UCSD-AML1 (cell line): ENCODE measurements at regions not wholly inside any gene's neighbourhood (a gene's known extent, or its start where the extent isn't known, plus 50 kb on each side); places are given as distances from the start of the nearest gene placed in this dataset.

Experiments
- DNase-seq: peaks from one replicate; lab custom pipeline; 2025; ENCODE audit not compliant: unreplicated experiment; lab: John Stamatoyannopoulos, UW

DNA sequence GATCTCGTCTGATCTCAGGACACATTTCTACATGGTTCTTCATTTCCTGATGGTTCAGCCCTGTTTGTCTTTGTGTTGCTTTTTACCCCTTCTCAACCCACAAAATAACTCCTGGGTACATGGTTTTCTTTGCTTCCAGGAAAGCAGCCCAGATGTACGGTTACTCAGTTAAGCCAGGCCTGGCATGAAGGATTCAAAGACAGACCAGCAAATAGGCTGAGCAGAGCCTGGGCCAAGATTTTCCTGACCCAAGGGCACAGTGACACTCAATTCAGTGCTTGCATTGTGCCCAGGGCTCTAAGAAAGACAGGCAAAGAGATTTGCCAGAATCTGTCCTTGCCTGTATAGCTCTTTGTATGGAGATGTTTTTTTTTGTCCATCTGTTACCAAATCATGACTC, 340.8 kb upstream of the KIAA1217 start:
- no peak for DNase-seq

GRCh38 chr10:23869548-23869947, 339.4 kb upstream of the KIAA1217 start:
- no peak for DNase-seq

DNA sequence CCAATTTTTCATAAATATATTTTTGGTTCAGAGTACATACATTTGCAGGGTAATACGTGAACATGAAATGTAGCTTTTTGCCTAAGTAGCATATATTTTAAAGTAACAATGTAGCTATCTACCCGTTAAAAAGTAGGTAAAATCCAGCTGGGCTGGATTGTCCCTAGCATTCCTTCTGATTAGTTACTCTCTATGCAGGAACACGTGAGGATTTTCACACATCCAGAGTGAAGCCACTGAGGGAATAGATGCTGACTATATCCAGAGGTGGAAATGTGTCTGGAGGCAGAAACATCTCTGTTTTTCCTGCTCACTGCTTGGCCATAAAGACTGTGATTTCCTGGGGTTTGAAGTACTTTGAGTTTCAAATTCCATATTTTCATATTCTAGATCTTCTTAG, 338.9 kb upstream of the KIAA1217 start:
- no peak for DNase-seq

- peak; percentile 54 for DNase-seq
These were observed 338.0 kb upstream of the KIAA1217 start for GRCh38 chr10:23870651-23871610.

DNA sequence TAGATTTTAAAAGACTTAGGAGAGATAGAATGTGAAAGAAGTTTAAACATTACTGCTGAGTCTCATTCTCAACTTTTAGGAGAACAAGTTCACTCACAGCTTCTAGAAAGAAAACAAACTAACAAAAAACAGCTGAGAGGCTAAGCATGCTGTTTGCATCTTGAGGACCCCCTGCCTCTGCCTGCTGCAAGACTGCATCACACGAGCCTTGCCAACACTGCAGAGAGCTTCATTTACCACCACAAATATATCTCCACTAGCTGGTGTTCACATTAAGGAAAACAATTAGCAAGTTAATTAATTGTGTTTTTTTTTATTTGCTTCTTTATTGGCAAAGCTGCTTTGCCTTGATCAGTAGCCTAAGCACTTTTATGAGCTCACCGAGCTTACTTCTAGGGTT, 336.6 kb upstream of the KIAA1217 start:
- no peak for DNase-seq

- no peak for DNase-seq
These were observed 331.1 kb upstream of the KIAA1217 start for GRCh38 chr10:23877791-23878320.

- DNase-seq = no peak
These were observed 324.3 kb upstream of the KIAA1217 start for GRCh38 chr10:23884670-23885069.

GRCh38 chr10:23885853-23886252, 323.1 kb upstream of the KIAA1217 start:
- DNase-seq = no peak

DNA sequence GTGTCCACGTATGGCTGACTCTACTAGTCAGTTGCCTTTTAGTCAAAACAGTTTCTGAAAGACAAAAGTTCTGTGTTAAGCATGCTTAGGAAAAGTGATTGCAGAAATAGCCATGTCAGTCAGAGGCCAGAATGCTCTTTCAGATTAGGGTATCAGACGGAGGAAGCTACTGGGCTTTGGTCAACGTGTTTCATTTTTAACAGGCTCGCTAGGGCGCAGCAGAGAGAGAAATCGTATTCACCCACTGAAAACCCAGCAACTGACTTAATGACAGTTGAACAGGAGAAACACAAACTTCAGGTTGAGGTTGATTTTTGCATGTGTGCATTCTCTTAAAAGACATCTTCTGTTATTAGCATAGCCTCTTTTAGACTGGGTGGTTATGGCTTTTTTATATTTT, 322.6 kb upstream of the KIAA1217 start:
- no peak for DNase-seq

DNA sequence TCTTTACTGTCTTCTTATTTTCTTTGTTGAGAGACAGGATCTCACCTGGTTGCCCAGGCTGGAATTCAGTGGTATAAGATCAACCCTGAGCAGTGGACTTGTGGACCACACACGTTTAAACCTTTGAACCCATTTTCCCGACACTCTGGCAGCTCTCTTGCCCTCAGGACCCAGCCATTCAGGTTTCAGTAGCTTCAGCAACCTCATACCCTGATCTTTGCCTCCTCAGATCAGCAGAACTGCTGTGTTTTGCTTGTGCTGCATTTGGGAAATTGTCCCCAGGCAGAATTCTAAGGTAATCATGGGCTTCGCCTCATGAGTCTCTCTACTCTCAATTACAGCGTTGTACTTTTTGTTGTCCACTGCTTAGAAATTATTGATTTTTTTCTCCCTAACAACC, 317.6 kb upstream of the KIAA1217 start:
- DNase-seq = no peak

DNA sequence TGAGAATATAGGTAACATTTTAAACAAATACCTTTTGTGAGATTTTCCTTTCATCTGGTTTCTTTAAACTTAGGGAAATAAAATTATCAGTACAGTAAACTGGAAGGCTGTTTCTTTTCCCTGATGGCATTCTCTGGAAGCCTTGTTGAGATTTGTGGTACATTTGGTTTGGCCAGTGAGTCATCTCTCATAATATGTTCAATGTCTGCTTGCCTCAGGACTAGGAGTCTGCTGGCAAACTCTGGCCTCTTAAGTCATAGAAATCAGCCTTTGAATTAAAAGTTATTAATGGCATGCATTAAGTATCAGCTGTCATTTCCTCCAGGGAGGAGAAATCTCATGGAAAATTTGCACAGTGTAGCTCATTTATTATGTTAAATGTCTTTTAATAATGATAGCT, 316.6 kb upstream of the KIAA1217 start:
- DNase-seq = no peak

GRCh38 chr10:23897267-23897666, 311.7 kb upstream of the KIAA1217 start:
- DNase-seq = no peak

GRCh38 chr10:23897861-23898260, 311.1 kb upstream of the KIAA1217 start:
- no peak for DNase-seq

GRCh38 chr10:23899166-23899565, 309.8 kb upstream of the KIAA1217 start:
- no peak for DNase-seq

- DNase-seq = no peak
These were observed 298.6 kb upstream of the KIAA1217 start for GRCh38 chr10:23910291-23910690.

DNA sequence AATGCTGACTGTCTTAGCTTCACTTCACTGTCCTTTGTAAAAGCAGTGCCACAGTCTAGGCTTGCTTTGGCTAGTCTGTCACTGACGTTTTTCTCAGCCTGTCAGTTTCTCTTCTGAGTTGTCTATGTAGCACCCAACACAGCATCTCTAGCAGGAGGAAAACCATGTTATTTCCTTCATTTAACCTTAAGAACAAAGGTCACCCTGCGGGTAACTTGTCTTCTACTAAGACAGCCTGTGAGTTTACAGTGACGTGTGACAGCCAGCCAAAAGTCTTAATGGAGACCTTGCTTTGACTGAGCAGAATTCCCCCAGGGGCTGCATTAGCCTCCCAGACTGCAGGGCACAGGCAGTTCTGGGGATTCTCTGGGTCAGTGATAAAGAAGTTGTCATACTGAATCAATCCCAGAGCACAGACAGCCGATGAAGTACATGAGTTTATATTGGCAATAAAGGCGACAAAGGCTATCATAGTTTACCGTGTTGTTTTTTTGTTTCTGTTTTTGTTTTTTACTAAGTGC, 296.0 kb upstream of the KIAA1217 start:
- no peak for DNase-seq

DNA sequence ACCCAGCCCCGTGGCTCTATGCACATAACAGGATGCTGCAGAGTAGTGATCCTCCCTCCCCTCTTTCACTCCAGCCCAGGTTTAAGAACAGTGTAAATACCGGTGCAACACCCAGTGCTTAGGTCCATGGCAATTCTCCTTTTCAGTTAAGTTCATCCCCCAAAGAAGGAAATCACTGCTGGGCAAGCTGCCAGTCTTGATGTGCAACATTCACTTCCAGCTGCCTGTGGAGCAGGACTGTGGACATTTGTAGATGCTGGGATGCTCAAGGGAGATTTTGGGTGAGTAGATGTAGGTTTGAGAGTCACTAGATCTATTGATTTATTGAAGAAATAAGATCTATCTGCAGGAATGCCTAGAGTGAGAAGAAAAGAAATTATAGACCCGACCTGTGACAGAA, 294.3 kb upstream of the KIAA1217 start:
- DNase-seq = no peak

- DNase-seq = peak; percentile 18
These were observed 291.6 kb upstream of the KIAA1217 start for GRCh38 chr10:23917251-23917840.

GRCh38 chr10:23918090-23918723, 290.7 kb upstream of the KIAA1217 start:
- no peak for DNase-seq

DNA sequence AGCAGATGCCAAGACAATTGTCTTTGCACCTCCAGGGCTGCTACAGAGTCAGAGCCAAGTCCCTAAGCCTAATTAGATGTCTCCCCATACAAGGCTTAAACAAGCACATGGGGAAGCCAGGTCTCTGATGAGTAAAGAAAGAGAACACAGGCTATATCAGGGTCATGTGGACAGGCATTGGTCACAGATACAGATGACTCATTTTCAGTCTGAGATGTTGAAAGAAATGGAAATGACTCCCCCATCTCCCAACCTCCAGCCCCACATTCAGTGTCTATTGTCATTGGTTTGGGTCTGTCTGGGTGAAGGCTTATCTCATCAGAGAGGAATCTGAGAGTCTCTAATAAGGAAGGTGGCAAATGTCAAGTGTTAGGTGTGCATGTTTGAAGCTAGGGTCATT, 290.1 kb upstream of the KIAA1217 start:
- DNase-seq = no peak

- DNase-seq = no peak
These were observed 281.2 kb upstream of the KIAA1217 start for GRCh38 chr10:23927576-23928325.
